Panc1 (cell line): ENCODE measurements at regions not wholly inside any gene's neighbourhood (a gene's known extent, or its start where the extent isn't known, plus 50 kb on each side); places are given as distances from the start of the nearest gene placed in this dataset.
A peak's percentile ranks its signal among the peaks of the same experiment; 100 is the strongest.

ENCODE experiments used
- ATAC-seq: fragments of 200-7000 bp; cut with Tn5 transposase; 2 replicates; pipeline ENCODE4 v1.9.1; 2020; ENCODE audit warnings: mild to moderate bottlenecking, moderate library complexity
- BruUV-seq: library from RNA; stranded (reverse); fragments of 400-500 nt; replicated peaks from 2 replicates; lab custom pipeline; 2021; lab: Mats Ljungman, UMichigan
- CTCF ChIA-PET: fragments of 300-600 bp; sonication (Branson Sonifier 250); formaldehyde crosslinking; loops from one replicate; lab custom pipeline; 2022; ENCODE audit warnings: antibody characterized with exemption; lab: Charles Lee
- POLR2A ChIA-PET: fragments of 300-600 bp; sonication (Branson Sonifier 250); formaldehyde crosslinking; loops from one replicate; lab custom pipeline; 2022; ENCODE audit warnings: antibody characterized with exemption; lab: Charles Lee
- DNase-seq: peaks from one replicate; pipeline ENCODE4 v3.0.0-alpha.2; 2010; ENCODE audit warnings: low read depth, low spot score
- H3K27ac ChIP-seq: 2 replicates; pipeline ENCODE4 v1.5.1; 2011; ENCODE audit warnings: mild to moderate bottlenecking, low read length, inconsistent platforms
- H3K27me3 ChIP-seq: fragments of 200-500 bp; sonication (Bioruptor generic); 2 replicates; pipeline ENCODE4 v1.6.0; 2014; ENCODE audit warnings: low read length, inconsistent platforms; ENCODE audit not compliant: control insufficient read depth, insufficient read depth
- H3K36me3 ChIP-seq: fragments of 200-500 bp; sonication (Bioruptor generic); 2 replicates; pipeline ENCODE4 v1.5.1; 2014; ENCODE audit warnings: inconsistent platforms, mild to moderate bottlenecking, low read length, moderate library complexity; ENCODE audit not compliant: control insufficient read depth, insufficient read depth
- H3K4me1 ChIP-seq: 2 replicates; pipeline ENCODE4 v1.5.1; 2011; ENCODE audit warnings: inconsistent platforms, mild to moderate bottlenecking, low read length, moderate library complexity; ENCODE audit not compliant: control insufficient read depth, insufficient read depth
- H3K4me3 ChIP-seq, 2 experiments: 2 replicates each; pipeline ENCODE4 v1.5.1; 2011 to 2012; ENCODE audit warnings: low read depth in 2 of 2, low read length in 2 of 2, mild to moderate bottlenecking in 2 of 2, inconsistent platforms in 1 of 2, moderate library complexity in 1 of 2
- H3K9me3 ChIP-seq: fragments of 200-500 bp; sonication (Bioruptor generic); 2 replicates; pipeline ENCODE4 v1.5.1; 2014; ENCODE audit warnings: low read depth, mild to moderate bottlenecking, inconsistent platforms, low read length, moderate library complexity; ENCODE audit not compliant: control insufficient read depth, insufficient read depth
- CTCF ChIP-seq: fragments of 450-650 bp; IDR thresholded peaks from 2 replicates; pipeline ENCODE4 v1.5.1; 2017; ENCODE audit warnings: mild to moderate bottlenecking
- POLR2AphosphoS5 ChIP-seq: IDR thresholded peaks from 2 replicates; pipeline ENCODE4 v1.6.1; 2012; ENCODE audit warnings: mild to moderate bottlenecking, low read depth, low read length, moderate library complexity
- SIN3A ChIP-seq: IDR thresholded peaks from 2 replicates; pipeline ENCODE4 v1.6.1; 2012; ENCODE audit warnings: low read depth, mild to moderate bottlenecking, low read length, moderate library complexity, borderline replicate concordance; ENCODE audit not compliant: insufficient read depth
- TCF7L2 ChIP-seq: IDR thresholded peaks from 2 replicates; pipeline ENCODE4 v1.6.1; 2011; ENCODE audit warnings: mild to moderate bottlenecking, low read depth, low read length, inconsistent platforms
- in situ Hi-C: cut with HindIII; loops from 2 replicates; pipeline ENCODE4 v1.10.0; 2016; ENCODE audit warnings: low sequenced_read_pairs, low pct_unique_long_range_greater_than_20kb
- intact Hi-C: fragments of 100-400 bp; cut with micrococcal nuclease; formaldehyde crosslinking; loops from one replicate; pipeline ENCODE4 v1.10.0; 2022; ENCODE audit not compliant: unreplicated experiment
- TF ChIP-seq, protein P1 (sequence below), 2 experiments: IDR thresholded peaks; 2 replicates each; pipeline ENCODE4 v1.6.1; 2011 to 2012; ENCODE audit warnings: low read depth in 2 of 2, control low read depth in 1 of 2, low read length in 1 of 2, mild to moderate bottlenecking in 1 of 2, moderate library complexity in 1 of 2; ENCODE audit not compliant: insufficient read depth in 1 of 2

DNA sequence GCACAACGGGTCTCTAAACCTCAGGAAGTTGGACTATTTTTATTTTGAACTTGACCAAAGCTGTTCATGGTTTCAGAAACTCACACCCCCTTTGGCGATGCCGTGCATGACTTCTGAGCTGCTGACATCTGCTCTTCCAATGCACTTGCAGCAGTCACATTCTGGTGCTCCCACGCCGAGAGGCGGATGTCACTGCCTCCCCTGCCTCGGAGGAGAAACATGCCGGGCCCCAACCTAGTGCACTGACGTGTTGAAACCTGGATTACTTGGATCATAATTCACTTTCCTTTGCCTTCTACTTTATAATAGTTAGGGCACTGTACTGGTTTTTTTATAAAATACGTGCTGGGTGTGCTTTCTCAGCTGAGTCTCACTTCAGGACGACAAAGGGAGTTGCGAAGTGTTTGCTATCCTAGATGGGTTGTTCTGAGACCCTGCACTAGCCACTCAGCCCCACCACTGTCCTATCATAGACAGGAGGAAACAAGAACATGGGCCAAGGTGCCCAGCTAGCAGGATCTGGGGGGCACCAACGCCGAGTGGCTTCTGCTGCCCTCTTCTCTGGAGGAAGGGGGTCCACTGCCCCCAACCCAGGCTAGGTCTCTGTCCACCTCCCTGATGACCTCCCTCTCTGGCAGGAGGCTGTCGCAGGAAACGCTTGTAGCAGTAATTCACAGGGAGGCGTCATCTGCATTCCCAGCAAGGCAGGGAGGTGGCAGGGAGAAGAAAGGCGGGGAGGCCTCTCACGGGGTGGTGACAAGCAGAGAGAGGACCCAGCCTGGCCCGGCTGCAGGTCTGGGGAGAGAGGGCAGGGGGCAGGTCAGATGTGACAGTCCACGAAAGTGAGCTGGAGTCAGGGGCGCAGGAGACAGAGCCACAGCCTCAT lies 158.8 kb upstream of the IQSEC1 start:
- no peak for ATAC-seq
- ChIA-PET POLR2A (no interaction called here), CTCF (no interaction called here)
- Histone ChIP-seq H3K4me3 (no peak overlapping the region), H3K9me3 (no peaks in the 10 kb centered on the region), H3K27me3 (no peaks in the 10 kb centered on the region), H3K4me1 (no peaks in the 10 kb centered on the region), H3K36me3 (no peaks in the 10 kb centered on the region), H3K27ac (no peak overlapping the region)
- DNase-seq: no peak
- intact Hi-C loops (no loop called here), in situ Hi-C loops (no loop called here)
- TF ChIP-seq, protein P1, sequence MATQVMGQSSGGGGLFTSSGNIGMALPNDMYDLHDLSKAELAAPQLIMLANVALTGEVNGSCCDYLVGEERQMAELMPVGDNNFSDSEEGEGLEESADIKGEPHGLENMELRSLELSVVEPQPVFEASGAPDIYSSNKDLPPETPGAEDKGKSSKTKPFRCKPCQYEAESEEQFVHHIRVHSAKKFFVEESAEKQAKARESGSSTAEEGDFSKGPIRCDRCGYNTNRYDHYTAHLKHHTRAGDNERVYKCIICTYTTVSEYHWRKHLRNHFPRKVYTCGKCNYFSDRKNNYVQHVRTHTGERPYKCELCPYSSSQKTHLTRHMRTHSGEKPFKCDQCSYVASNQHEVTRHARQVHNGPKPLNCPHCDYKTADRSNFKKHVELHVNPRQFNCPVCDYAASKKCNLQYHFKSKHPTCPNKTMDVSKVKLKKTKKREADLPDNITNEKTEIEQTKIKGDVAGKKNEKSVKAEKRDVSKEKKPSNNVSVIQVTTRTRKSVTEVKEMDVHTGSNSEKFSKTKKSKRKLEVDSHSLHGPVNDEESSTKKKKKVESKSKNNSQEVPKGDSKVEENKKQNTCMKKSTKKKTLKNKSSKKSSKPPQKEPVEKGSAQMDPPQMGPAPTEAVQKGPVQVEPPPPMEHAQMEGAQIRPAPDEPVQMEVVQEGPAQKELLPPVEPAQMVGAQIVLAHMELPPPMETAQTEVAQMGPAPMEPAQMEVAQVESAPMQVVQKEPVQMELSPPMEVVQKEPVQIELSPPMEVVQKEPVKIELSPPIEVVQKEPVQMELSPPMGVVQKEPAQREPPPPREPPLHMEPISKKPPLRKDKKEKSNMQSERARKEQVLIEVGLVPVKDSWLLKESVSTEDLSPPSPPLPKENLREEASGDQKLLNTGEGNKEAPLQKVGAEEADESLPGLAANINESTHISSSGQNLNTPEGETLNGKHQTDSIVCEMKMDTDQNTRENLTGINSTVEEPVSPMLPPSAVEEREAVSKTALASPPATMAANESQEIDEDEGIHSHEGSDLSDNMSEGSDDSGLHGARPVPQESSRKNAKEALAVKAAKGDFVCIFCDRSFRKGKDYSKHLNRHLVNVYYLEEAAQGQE (IDR thresholded peaks at IDR 0.05; ENCODE audit: insufficient read depth in 1 of 2, low read depth in 2 of 2, low read length in 1 of 2): no peak
- TF ChIP-seq SIN3A: no peak
- no peak for TF ChIP-seq POLR2AphosphoS5
- no peak for TF ChIP-seq TCF7L2
- no peak for TF ChIP-seq CTCF
- no TSS peak for BruUV-seq

DNA sequence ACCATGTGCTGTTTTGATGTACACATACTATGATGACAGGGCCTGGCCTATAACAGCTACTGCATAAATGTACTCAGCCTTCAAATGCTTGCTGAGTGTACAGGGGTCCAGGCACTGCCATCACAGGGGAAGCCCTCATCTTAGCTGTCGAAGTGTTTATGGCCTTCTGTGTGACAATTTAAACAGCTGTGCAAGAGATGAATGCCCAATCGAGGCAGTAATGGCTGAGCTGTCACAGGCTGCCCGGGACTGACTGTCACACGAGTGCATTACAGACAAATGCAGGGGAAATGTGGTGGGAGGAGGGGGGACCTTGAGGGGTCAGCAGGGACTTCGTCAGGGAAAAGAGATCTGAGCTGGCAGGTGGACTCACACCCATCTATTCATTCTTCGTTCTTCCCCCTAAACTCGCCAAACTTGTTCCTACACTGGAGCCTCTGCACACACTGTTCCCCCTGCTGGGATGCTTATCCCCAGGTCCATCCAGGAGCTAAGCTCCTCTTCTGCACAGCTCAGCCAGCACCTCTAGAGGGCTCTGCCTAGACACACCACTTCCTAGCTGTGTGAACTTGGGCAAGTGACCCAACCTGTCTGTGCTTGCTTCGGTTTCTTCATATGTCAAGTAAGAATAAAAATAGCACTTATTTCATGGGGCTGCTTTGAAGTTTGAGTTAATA lies 156.2 kb upstream of the IQSEC1 start:
- Histone ChIP-seq H3K27ac (no peak overlapping the region), H3K4me1 (no peaks in the 10 kb centered on the region), H3K27me3 (no peaks in the 10 kb centered on the region), H3K4me3 (no peak overlapping the region), H3K9me3 (no peaks in the 10 kb centered on the region), H3K36me3 (no peaks in the 10 kb centered on the region)
- peak; percentile 93 for ATAC-seq
- intact Hi-C loops (no loop called here), in situ Hi-C loops (no loop called here)
- DNase-seq: no peak
- ChIA-PET POLR2A (no interaction called here), CTCF (interaction anchor here (1.1 kb wide), 1 partner anchor 137 kb away, joined by 4 read pairs; no protein-coding TSS in a partner anchor)
- TF ChIP-seq SIN3A (no peak), POLR2AphosphoS5 (no peak), TCF7L2 (no peak), CTCF (no peak; the same call in 1 of the 2 replicates)
- TF ChIP-seq, protein P1 (IDR thresholded peaks at IDR 0.05; ENCODE audit: insufficient read depth in 1 of 2, low read depth in 2 of 2, low read length in 1 of 2): no peak
- no TSS peak for BruUV-seq
